RWPE1 (cell line): ENCODE measurements at regions not wholly inside any gene's neighbourhood (a gene's known extent, or its start where the extent isn't known, plus 50 kb on each side); places are given as distances from the start of the nearest gene placed in this dataset.
"Not testable (repeated sequence)": the region's sequence is repeated elsewhere in the genome, so short reads cannot be mapped to it uniquely, and the experiment has no call there.

Source experiments
- CTCF ChIA-PET: fragments of 350-600 bp; sonication (Branson Sonifier 250); formaldehyde crosslinking; extraction: SDS; loops from one replicate; lab custom pipeline; 2021; lab: Yijun Ruan, JAX
- POLR2A ChIA-PET: fragments of 400-600 bp; formaldehyde crosslinking; extraction: SDS; loops from one replicate; lab custom pipeline; 2020; ENCODE audit warnings: antibody characterized with exemption; ENCODE audit not compliant: low non-redundant PET; lab: Yijun Ruan, JAX
- DNase-seq: peaks from one replicate; pipeline ENCODE4 v3.0.0; 2012; ENCODE audit warnings: low spot score
- H3K27ac ChIP-seq: fragments of 450-650 bp; 2 replicates; pipeline ENCODE4 v1.5.1; 2017
- CTCF ChIP-seq: fragments of 450-650 bp; conservative IDR thresholded peaks from 2 replicates; pipeline ENCODE4 v1.5.1; 2017; ENCODE audit warnings: low read depth, mild to moderate bottlenecking

DNA sequence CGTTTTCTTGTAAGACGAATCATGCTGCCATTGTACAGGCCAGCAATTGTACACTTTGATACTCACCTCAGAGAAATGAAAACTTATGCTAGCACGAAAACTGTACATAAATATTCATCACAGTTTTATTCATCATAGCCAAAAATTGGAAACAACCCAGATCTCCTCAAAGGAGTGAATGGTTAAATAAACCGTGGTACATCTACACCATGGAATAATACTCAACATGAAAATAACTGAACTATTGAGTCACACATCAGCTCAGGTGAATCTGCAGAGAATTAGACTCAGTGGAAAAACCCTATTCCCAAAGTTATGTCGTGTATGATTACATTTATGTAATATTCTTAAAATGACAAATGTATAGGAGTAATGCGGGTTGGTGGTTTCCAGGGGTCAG is 251.0 kb upstream of the HDAC4 start:
- no peak for DNase-seq
- CTCF ChIA-PET: interaction anchor here (0.7 kb wide), 1 partner anchor 9 kb away, joined by 3 read pairs; no protein-coding TSS in a partner anchor
- POLR2A ChIA-PET: no interaction called here
- no peak for TF ChIP-seq CTCF
- no peak overlapping the region for H3K27ac ChIP-seq

DNA sequence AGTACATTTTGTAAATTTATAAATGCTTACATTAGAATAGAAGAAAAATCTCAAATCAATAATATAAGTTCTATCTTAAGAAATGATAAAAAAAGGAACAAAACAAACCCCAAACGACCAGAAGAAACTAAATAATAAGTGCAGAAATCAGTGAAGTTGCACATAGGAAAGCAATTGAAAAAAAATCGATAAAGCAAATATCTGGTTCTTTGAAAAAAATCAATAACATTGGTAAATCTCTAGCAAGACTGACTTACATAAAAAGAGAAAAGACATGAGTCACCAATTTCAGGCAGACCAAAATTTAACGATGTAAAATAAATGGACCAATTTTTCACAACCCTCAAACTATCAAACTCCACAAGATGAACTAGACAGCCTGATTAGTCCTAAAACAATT is 249.9 kb upstream of the HDAC4 start:
- no peak for DNase-seq
- TF ChIP-seq CTCF: no peak
- POLR2A ChIA-PET: no interaction called here
- no peak overlapping the region for H3K27ac ChIP-seq
- CTCF ChIA-PET: no interaction called here

DNA sequence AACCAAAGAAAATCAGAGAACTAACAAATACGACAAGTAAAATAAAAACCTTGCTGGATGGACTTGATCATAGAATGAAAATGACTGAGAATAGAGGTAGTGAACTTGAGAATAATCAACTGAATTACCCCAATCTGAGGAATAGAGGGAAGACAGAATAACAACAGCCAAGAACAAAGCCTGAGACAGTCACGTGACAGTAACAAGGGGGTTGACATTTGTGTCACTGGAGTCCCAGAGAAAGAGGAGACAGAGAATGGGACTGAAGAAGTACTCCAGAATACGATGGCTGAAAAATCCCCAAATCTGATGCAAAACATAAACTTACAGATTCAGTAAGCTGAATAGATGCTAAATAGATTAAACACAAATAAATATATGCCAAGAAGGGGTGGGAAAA is 248.5 kb upstream of the HDAC4 start:
- DNase-seq: no peak
- ChIA-PET POLR2A (no interaction called here), CTCF (no interaction called here)
- H3K27ac ChIP-seq: no peak overlapping the region
- TF ChIP-seq CTCF: no peak

DNA sequence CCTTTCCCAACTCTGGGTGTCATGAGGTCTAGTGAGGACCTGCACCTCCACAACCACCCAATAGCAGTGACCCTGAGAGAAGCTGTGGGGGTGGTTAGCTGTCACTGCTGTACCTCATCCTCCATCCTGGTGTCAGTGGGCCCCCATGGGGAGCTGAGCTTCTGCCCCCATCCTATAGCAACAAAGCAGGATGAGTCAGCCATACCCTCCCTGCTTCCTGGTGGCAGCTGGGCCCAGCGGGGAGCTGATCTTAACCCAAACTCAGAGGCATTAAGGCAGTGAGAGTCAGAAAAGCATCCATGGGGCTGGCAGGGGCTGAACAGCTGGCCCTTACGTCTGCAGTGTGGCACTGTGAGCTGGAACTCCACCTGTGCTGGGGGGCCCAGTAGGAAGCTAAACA is 247.8 kb upstream of the HDAC4 start:
- ChIA-PET CTCF (no interaction called here), POLR2A (no interaction called here)
- no peak for TF ChIP-seq CTCF
- H3K27ac ChIP-seq: no peak overlapping the region
- DNase-seq: no peak

DNA sequence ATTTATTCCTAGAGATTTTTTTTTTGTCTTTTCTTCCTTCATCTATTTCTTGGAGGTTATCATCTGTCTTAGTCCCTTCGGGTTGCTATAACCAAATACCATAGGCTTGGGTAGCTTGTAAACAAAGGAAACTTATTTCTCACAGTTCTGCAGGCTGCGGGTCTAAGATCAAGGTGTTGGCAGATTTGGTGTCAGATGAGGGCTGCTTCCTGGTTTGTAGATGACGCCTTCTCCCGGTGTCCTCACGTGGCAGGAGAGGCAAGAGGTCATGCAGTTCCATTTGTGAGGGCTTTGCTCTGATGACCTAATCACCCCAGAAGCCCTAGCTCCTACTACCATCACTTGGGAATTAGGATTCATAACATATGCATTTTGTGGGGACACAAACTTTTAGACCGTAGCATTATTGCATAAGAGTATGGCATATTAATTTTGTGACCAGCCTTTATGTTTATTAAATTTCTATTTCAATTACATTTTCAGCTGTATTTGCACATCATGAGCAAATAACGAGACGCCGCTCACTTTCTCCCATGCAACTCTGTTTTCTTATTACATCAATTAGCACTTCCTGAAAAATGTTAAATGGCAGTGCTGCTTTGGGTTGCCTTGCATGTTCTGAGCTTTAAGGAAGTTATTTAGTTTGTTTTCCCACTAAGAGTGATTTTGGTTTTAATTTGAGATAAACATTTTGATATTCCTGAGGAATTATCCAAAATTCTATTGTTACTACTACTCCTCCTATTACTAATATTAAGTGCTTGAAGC is 246.4 kb upstream of the HDAC4 start:
- ChIA-PET CTCF (interaction anchor here (0.8 kb wide), 1 partner anchor 1676 kb away, joined by 3 read pairs; no protein-coding TSS in a partner anchor), POLR2A (no interaction called here)
- no peak overlapping the region for H3K27ac ChIP-seq
- no peak for TF ChIP-seq CTCF
- DNase-seq: no peak

DNA sequence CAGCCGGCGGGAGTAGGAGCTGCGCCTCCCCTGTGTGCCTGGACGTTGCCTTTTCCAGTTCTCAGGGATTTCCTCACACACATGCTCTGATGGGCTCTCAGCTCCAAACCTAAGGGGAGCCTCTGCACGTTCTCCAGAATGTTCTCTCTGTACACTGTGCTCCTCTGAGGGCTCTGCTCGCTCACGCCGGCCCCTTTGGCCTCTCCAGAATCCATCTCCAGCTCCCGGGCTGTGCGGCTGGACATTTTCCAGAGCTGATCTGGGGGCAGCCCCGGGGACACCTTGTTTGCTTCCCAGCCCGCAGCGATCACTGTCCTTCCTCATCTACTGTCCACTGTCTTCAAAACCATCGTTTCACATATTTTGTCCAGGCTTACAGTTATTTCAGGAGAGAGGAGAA is 245.4 kb upstream of the HDAC4 start:
- H3K27ac ChIP-seq: no peak overlapping the region
- DNase-seq: no peak
- CTCF ChIA-PET: no interaction called here
- TF ChIP-seq CTCF: no peak
- POLR2A ChIA-PET: no interaction called here

DNA sequence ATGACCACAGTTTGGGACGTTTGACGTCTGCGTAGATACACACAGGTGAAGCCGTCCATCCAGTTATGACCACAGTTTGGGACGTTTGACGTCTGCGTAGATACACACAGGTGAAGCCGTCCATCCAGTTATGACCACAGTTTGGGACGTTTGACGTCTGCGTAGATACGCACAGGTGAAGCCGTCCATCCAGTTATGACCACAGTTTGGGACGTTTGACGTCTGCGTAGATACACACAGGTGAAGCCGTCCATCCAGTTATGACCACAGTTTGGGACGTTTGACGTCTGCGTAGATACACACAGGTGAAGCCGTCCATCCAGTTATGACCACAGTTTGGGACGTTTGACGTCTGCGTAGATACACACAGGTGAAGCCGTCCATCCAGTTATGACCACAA is 243.8 kb upstream of the HDAC4 start:
- CTCF ChIA-PET: interaction anchor here (0.5 kb wide), 1 partner anchor 1340 kb away, joined by 3 read pairs; no protein-coding TSS in a partner anchor
- POLR2A ChIA-PET, H3K27ac ChIP-seq, DNase-seq: not testable (repeated sequence)
